Posterior vena cava (tissue), 2 donors: ENCODE measurements at regions not wholly inside any gene's neighbourhood (a gene's known extent, or its start where the extent isn't known, plus 50 kb on each side); places are given as distances from the start of the nearest gene placed in this dataset.
"Not testable (repeated sequence)": the region's sequence is repeated elsewhere in the genome, so short reads cannot be mapped to it uniquely, and the experiment has no call there.

Experiments
- DNase-seq: peaks from one replicate; pipeline ENCODE4 v3.0.0-alpha.2; 2020; ENCODE audit warnings: low spot score
- intact Hi-C, 2 donors: fragments of 100-400 bp; cut with DNase I; formaldehyde crosslinking; loops; one replicate each; pipeline versions ENCODE4 v1.14.1 to v1.14.2; 2022 to 2023
- donor health status: DM: yes; HTN: yes; CAD: no.
- donor health status: DM: yes; HTN: yes; CAD: no.

DNA sequence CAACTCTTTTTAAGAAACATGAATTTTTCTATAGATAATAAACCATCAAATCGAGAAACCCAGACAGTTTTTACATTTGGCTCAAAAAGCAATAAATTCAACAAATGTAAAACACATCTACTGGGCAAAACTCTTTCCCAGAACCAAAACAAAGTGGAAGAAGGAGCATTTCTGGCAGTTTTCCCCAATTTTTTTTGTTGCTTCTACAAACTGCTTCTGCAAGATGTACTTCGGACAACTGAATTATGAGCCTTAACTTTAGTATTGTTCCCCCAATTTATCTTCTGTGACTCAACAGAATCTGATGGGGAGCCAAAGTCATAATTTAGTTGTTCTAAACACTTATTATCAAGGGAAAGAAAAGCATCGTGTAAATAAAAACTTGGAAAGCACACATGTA is 1047.2 kb downstream of the CDH11 start:
- DNase-seq: no peak

GRCh38 chr16:64072131-64072730 is 1049.6 kb downstream of the CDH11 start:
- intact Hi-C loops: loop anchor here in 1 of 2 donors (5.0 kb wide), 1 partner anchor 705 kb away; no protein-coding TSS in a partner anchor
- not testable (repeated sequence) for DNase-seq

More for the DNA sequence above, 1047.2 kb downstream of the CDH11 start:
- intact Hi-C loops: loop anchor here in 1 of 2 donors (5.0 kb wide), 1 partner anchor 703 kb away; no protein-coding TSS in a partner anchor

- intact Hi-C loops: no loop called here
- DNase-seq: no peak
Observed at GRCh38 chr16:64065523-64065922, 1056.3 kb downstream of the CDH11 start.

DNA sequence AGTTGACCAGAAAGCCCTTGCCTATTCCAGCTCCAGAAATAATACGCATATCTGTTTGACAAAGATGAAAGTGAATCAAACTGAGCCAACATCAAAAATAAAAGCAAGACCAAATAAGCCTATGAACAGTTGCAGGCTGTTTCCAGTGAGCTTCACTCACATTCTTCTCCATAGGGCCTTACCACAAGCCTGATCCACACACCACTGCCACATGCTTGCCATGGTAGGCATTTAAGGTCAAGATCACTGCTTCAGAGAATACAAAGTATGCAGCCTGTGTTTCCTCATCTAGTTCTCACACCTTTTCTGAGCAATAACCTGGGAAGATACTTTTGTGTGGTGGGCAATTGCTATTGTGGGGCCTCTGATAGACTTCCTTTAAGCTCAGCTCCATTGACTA is 1060.2 kb downstream of the CDH11 start:
- intact Hi-C loops: no loop called here
- no peak for DNase-seq

- DNase-seq: no peak
- intact Hi-C loops: no loop called here
Observed at GRCh38 chr16:64060631-64061030, 1061.2 kb downstream of the CDH11 start.

DNA sequence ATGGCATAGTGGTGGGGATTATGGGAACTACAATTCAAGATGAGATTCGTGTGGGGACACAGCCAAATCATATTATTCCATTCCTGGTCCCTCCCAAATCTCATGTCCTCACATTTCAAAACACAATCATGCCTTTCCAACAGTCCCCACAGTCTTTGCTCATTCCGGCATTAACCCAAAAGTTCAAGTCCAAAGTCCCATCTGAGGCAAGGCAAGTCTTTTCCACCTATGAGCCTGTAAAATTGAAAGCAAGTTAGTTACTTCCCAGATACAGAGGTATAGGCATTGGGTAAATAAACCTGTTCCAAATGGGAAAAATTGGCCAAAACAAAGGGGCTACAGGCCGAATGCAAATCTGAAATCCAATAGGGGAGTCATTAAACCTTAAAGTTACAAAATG is 1063.2 kb downstream of the CDH11 start:
- no peak for DNase-seq
- intact Hi-C loops: no loop called here

DNA sequence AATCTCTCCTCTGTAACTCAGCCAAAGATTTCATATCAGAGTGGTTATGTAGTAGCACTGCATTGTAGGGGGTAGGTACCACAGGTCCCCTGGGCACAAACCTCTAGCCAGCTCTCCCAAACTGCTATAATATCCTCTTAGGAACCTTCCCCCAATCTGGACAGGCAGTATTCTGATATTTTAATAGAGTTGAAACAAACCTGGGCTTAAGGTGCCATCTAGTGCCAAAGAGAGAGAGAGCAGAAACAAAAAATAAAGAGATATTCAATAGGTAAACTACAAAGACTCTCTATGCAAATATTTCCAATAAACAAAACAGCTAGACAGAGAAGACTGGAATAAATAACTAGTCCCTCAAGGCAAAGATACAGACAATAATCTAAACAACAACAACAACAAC is 1070.0 kb downstream of the CDH11 start:
- intact Hi-C loops: no loop called here
- DNase-seq: no peak

DNA sequence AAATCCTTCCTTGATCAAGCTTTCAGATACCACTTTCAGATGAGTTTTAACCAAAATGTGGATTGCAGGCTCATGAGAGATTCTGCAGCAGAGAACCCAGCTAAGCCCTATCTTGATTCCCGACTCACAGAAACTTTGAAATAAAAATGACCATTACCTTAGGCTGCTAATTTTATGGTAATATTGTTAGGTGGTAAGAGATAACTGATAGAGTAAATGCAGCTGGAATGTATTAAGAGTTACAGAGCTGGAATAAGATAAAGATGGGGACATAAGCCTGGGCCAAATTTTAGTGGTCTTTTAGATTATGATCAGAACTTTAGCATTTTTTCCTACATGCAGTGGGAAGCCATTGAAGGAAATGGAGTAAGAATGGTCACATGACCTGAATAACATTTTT is 1074.0 kb downstream of the CDH11 start:
- intact Hi-C loops: loop anchor here in 1 of 2 donors (5.0 kb wide), 1 partner anchor 511 kb away; no protein-coding TSS in a partner anchor
- DNase-seq: no peak

DNA sequence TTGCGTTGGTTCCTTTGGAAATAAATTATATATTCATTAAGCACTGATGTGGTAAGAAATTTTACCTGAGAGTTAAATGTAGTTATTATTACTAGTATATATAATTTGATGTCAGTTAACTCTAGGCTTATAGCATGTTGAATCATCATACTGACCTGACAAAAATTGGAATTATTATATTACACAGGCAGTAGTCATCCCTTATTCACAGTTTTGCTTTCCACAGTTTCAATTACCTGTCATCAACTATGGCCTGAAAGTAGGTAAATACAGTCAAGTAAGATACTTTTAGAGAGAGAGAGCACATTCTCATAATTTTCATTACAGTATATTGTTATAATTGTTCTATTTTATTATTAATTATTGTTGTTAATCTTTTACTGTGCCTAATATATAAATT is 1074.7 kb downstream of the CDH11 start:
- intact Hi-C loops: loop anchor here in 1 of 2 donors (5.0 kb wide), 1 partner anchor 510 kb away; no protein-coding TSS in a partner anchor
- no peak for DNase-seq

DNA sequence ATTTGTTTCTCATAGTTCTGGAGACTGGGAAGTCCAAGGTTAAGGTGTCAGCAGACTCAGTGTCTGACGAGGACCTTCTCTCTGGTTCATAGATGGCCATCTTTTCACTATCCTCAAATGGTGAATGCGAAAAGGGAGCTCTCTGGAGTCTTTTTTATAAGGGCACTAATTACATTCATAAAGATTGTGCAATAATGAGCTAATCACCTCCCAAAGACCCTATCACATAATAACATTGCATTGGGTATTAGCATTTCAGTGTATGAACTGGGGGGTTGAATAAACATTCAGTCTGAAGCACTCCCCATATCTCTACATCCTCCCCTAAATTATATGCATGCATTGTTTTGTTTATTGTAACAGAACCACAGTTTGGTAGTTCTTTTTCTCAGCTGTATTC is 1086.5 kb downstream of the CDH11 start:
- intact Hi-C loops: no loop called here
- no peak for DNase-seq

DNA sequence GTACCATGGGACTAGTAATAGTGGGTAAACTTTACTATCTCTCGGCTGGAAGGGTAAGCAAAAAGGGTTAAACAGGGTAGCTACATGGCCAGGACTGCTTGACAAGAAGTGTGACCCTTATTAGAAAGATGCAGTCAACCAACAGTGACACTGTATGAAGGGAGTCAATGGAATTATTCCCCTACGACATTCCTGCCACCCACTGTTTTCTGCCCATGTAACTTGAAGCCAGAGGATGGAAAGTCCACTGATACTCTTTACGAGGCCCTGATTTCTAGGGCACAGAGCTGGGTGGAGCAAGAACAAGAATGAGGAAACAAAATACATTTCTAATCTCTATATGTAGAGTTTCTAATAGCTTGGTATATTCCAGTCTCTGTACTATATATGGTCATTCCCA is 1102.5 kb downstream of the CDH11 start:
- DNase-seq: no peak
- intact Hi-C loops: loop anchor here in 1 of 2 donors (10.0 kb wide), 1 partner anchor 65 kb away; no protein-coding TSS in a partner anchor

- intact Hi-C loops: loop anchor here in 1 of 2 donors (10.0 kb wide), 1 partner anchor 63 kb away; no protein-coding TSS in a partner anchor
- no peak for DNase-seq
Observed at GRCh38 chr16:64017796-64018195, 1104.1 kb downstream of the CDH11 start.

- intact Hi-C loops: loop anchor here in 1 of 2 donors (10.0 kb wide), 1 partner anchor 59 kb away; no protein-coding TSS in a partner anchor
- DNase-seq: no peak
Observed at GRCh38 chr16:64013856-64014255, 1108.0 kb downstream of the CDH11 start.

- intact Hi-C loops: loop anchor here in 1 of 2 donors (10.0 kb wide), 1 partner anchor 57 kb away; no protein-coding TSS in a partner anchor
- DNase-seq: no peak
Observed at GRCh38 chr16:64012166-64012565, 1109.7 kb downstream of the CDH11 start.

- intact Hi-C loops: loop anchor here in 1 of 2 donors (10.0 kb wide), 1 partner anchor 57 kb away; no protein-coding TSS in a partner anchor
- DNase-seq: no peak
Observed at GRCh38 chr16:64011650-64012049, 1110.2 kb downstream of the CDH11 start.

DNA sequence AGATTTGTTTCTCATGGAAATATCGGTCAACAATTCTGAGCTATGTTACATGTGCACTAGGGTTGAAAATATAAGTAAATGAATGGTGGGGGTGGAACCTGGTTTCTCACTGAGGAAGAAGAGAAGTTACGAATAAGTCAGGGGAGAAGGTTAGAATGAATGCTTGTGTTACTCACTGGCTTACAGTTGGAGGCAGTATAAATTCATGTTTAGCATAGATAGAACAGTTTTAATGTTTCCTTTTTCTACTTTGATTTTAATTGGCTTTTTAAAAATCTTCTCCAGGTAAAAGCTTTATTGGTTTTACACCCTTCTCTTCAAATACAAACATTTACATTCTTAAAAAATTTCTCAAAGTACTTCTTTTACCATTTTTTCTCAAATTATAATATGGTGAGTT is 1113.7 kb downstream of the CDH11 start:
- intact Hi-C loops: no loop called here

GRCh38 chr16:64004116-64004515 is 1117.7 kb downstream of the CDH11 start:
- intact Hi-C loops: no loop called here
- no peak for DNase-seq

More for the DNA sequence above, 1113.7 kb downstream of the CDH11 start:
- no peak for DNase-seq

DNA sequence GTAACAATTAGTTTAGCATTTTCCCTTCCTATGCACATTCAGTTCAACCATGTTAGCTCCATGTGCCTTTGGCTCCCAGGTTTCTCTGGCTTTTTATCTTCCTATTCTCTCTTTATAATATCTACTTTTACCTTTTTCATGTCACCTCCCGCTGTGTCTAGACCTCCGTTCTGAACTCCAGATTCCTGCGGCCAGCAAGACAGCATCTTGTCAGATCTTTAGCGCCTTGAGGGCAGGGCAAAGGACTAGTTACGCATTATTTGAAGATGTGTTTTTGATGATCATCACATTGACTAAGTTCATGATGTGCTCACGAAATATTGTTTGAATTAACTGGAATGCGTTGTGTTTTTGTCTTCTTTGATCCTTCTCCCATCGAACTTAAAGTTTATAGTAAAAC is 1126.8 kb downstream of the CDH11 start:
- intact Hi-C loops: no loop called here
- DNase-seq: no peak

GRCh38 chr16:63983401-63983800 is 1138.5 kb downstream of the CDH11 start:
- DNase-seq: no peak
- intact Hi-C loops: no loop called here

- intact Hi-C loops: no loop called here
- DNase-seq: no peak
Observed at GRCh38 chr16:63982741-63983140, 1139.1 kb downstream of the CDH11 start.

DNA sequence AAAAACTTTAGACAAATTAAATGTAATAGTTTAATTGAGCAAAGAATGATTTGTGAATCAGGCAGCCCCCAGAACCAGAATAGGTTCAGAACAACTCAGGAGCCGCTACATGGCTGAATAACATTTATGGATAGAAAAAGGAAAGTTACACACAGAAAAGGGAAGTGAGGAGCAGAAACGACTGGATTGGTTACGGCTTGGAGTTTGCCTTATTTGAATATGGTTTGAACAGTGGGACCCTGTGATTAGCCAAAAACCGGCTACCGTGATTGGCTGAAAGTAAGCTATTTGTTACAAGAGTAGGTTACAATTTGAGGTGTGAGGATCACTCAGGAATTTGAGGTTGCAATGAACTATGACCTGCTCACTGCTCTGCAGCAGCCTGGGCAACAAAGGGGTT is 1139.8 kb downstream of the CDH11 start:
- no peak for DNase-seq
- intact Hi-C loops: no loop called here
